ENCODE measurements at regions not wholly inside any gene's neighbourhood (a gene's known extent, or its start where the extent isn't known, plus 50 kb on each side); places are given as distances from the start of the nearest gene placed in this dataset.

GRCh38 chr9:65449423-65449822 is 164.4 kb upstream of the FOXD4L5 start:
- TF ChIP-seq CTCF (IDR thresholded peaks at IDR 0.05; ENCODE audit: low read length), result no peak
- TF ChIP-seq EZH2phosphoT487 (IDR thresholded peaks at IDR 0.05; ENCODE audit: low read length), result no peak
- TF ChIP-seq EZH2 (optimal IDR thresholded peaks at IDR 0.05; ENCODE audit: low read depth, low read length), result no peak

Data from MM.1S (cell line).